Stimulated activated CD4-positive, alpha-beta T cell treated with anti-CD3 and anti-CD28 coated beads, Interleukin-4, amount 100 ng/mL, for 1 hour (primary cell): ENCODE measurements at regions not wholly inside any gene's neighbourhood (a gene's known extent, or its start where the extent isn't known, plus 50 kb on each side); places are given as distances from the start of the nearest gene placed in this dataset.
"Not testable (repeated sequence)": the region's sequence is repeated elsewhere in the genome, so short reads cannot be mapped to it uniquely, and the experiment has no call there.

Experiments used
- DNase-seq: peaks from one replicate; pipeline ENCODE4 v3.0.0-alpha.2; 2020

GRCh38 chr13:87736849-87737385 is 65.7 kb downstream of the SLITRK5 start:
- no peak for DNase-seq

- DNase-seq, result no peak
Observed at GRCh38 chr13:87754097-87754496, 82.9 kb downstream of the SLITRK5 start.

- DNase-seq, result no peak
Observed at GRCh38 chr13:87769445-87769844, 98.3 kb downstream of the SLITRK5 start.

GRCh38 chr13:87777387-87777786 is 106.2 kb downstream of the SLITRK5 start:
- no peak for DNase-seq

GRCh38 chr13:87778128-87778527 is 107.0 kb downstream of the SLITRK5 start:
- DNase-seq, result no peak

- DNase-seq, result no peak
Observed at GRCh38 chr13:87779426-87779825, 108.3 kb downstream of the SLITRK5 start.

GRCh38 chr13:87783366-87783765 is 112.2 kb downstream of the SLITRK5 start:
- no peak for DNase-seq

- no peak for DNase-seq
Observed at GRCh38 chr13:87788363-87788762, 117.2 kb downstream of the SLITRK5 start.

GRCh38 chr13:87792878-87793277 is 121.7 kb downstream of the SLITRK5 start:
- no peak for DNase-seq

- DNase-seq, result no peak
Observed at GRCh38 chr13:87798536-87798935, 127.4 kb downstream of the SLITRK5 start.

- DNase-seq, result no peak
Observed at GRCh38 chr13:87810391-87810801, 139.2 kb downstream of the SLITRK5 start.

- DNase-seq, result no peak
Observed at GRCh38 chr13:87810920-87811344, 139.8 kb downstream of the SLITRK5 start.

GRCh38 chr13:87814403-87814802 is 143.2 kb downstream of the SLITRK5 start:
- DNase-seq, result no peak

GRCh38 chr13:87820241-87820640 is 149.1 kb downstream of the SLITRK5 start:
- no peak for DNase-seq

- DNase-seq, result no peak
Observed at GRCh38 chr13:87821512-87821911, 150.3 kb downstream of the SLITRK5 start.

- not testable (repeated sequence) for DNase-seq
Observed at GRCh38 chr13:87826301-87826700, 155.1 kb downstream of the SLITRK5 start.

GRCh38 chr13:87827479-87827878 is 156.3 kb downstream of the SLITRK5 start:
- no peak for DNase-seq

GRCh38 chr13:87837522-87837921 is 166.4 kb downstream of the SLITRK5 start:
- no peak for DNase-seq

- no peak for DNase-seq
Observed at GRCh38 chr13:87837946-87838345, 166.8 kb downstream of the SLITRK5 start.

GRCh38 chr13:87851410-87851809 is 180.2 kb downstream of the SLITRK5 start:
- DNase-seq, result no peak

- no peak for DNase-seq
Observed at GRCh38 chr13:87855553-87855952, 184.4 kb downstream of the SLITRK5 start.

GRCh38 chr13:87859261-87859660 is 188.1 kb downstream of the SLITRK5 start:
- no peak for DNase-seq

GRCh38 chr13:87867426-87867825 is 196.3 kb downstream of the SLITRK5 start:
- DNase-seq, result no peak

- DNase-seq, result no peak
Observed at GRCh38 chr13:87868731-87869130, 197.6 kb downstream of the SLITRK5 start.

GRCh38 chr13:87872813-87873212 is 201.6 kb downstream of the SLITRK5 start:
- no peak for DNase-seq

GRCh38 chr13:87877477-87877876 is 206.3 kb downstream of the SLITRK5 start:
- DNase-seq, result no peak
